GM19023 (cell line): ENCODE measurements at regions not wholly inside any gene's neighbourhood (a gene's known extent, or its start where the extent isn't known, plus 50 kb on each side); places are given as distances from the start of the nearest gene placed in this dataset.
A peak's percentile ranks its signal among the peaks of the same experiment; 100 is the strongest.

Experiments used
- ATAC-seq: cut with Tn5 transposase; IDR thresholded peaks from one replicate; pipeline ENCODE4 v1.9.1; 2021; ENCODE audit warnings: mild to moderate bottlenecking, moderate library complexity; ENCODE audit not compliant: unreplicated experiment

DNA sequence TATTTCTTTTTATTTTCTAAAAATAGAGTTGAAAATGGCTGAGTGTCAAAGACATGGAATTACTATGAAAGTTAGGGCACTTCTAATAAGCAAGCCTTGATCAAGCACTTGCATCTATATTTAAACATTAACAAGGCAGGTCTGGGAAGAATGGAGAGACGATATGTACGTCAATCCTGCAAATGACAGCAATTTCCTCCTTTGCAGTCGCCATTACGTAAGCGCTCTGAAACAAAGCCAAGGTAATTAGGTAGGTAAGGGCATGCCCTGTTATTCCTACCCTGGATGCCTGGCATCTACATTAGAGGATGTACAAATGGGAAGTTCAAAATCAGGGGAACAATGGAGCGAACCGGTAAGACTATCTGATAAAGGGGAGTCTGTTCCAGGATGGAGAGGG lies 664.0 kb upstream of the ARGLU1 start:
- no peak for ATAC-seq

DNA sequence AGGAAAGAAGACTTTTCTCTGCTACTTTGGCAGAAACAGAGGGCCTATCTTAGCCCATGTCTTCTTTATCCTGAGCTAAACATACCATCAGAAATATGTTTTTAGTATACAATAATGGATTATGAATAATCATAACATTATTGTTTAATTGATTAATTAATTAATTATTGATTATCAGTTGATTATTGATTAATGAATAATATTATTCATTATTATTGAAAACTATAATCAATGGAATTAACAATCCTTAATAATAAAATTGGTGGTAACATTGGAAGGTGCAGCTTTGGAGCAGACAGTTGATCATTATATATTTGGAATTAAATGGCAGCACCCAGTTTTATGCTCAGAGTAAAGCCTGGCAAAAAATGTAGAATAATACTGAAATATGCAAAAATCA lies 655.9 kb upstream of the ARGLU1 start:
- no peak for ATAC-seq

DNA sequence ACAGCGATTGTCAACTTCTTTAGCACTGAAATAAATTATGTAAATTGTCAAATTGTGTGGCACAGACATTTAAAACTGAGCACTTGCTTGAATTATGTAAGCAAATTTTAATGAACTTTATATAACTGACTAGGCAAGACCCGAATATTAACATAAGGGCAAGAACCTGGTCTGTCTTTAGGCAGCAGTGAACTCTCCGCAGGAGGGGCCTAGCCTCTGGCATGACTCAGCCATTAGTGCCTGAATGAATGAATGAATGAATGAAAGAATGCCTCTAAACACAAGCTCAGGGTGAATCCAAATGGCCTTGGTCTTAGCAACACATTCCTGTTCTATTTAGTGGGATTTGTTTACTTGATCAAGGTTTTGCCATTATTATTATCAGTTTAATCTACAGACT lies 654.7 kb upstream of the ARGLU1 start:
- ATAC-seq = no peak

DNA sequence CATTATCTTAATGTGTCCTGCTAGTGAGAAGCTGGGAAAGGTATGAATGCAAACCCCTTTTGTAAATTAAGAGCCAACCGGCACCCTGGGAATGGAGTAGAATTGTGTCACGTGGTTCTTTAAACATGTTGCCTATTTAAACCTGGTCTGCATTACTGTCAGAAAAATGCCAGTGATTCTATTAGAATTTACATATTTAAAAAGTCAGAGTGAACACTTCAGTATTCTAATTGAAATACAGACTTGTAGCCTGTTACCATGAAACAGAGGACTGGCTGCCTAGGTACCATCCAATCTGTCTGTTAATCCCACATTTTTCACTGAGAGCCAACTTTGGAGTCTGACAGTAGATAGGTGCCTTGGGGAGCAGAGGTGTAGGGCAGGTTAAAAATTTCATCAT lies 652.3 kb upstream of the ARGLU1 start:
- ATAC-seq = no peak

DNA sequence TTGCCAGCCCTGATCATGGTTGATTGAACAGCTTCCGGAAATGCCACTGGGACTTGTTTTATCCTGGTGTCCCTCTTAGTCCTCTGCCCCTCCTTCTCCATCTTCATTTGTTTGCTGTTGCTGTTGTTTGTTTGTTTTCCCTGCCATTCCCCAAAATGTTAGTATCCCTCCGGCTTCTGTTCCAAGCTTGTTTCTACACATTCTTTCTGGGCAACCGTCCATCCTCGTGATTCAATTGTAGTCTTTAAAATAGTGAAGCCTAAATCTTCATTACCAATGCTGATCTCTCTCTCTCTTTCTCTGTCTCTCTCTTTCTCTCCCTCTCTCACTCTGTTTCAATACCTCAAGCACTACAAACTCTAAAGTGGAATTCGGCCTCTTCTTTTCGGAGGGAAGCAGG lies 649.3 kb upstream of the ARGLU1 start:
- ATAC-seq = no peak

DNA sequence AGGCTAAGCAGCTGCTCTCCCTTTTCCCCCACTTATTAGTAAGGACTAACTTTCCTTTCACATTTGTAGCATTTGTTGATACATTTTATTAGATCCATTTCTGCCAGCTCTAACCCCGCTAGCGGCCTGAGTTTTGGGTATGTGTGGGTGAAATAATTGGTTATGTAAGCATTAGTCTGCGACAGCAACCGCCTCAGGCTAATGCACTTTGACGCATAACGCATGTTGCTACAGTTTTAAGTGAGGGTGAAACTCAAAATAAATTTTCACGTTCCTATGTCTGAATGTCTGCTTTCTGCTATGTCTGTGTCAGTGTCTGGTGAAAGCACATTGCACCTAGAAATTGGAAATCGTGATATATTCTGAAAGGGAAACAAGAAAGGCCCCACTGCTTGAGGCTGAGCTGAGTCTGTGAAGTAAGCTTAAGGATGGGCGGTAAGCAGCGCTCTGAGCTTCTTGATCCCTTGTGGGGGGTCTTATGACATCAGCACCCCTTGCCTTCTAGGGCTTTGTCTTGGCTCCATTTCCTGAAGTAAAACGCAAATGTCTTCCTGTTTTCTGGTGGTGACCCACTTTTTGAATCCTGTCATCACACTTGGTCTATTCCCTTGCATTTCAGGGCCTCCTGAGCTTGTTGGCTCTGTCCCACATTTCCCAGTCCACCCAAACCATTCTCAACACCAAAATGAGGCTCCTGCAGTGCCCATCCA lies 648.3 kb upstream of the ARGLU1 start:
- ATAC-seq = no peak

DNA sequence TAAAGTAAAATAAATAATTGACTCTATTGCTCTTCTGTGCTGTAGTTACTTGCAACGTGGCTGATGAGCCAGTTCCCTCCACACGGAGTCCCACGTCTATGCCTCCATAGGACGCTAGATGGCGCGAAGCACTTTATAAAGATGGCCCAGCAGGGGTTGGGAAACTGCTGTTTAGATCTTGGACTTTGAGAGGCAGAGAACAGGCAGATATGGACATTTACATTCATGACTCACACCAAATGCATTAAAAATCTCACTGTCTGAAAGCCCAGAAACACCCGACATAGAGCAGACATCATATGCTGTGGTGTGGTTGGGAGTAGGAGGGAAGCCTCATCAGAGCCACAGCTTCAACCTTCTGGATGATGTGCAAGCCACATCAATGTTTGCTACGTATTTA lies 643.1 kb upstream of the ARGLU1 start:
- ATAC-seq = peak; percentile 98

DNA sequence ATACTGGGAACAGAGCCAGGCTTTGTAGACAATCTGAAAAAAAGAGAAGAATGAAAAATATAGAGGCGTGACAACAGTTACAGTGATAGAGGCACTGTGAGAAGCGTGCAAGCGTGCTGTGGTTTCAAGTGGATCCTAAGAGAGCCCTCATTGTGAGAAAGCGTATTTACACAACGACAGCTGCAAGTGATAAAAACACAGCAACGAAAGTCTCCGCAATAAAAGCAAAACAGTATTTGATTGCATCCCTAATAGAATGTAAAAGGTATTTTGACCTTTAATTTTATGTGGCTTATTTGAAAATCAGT lies 642.7 kb upstream of the ARGLU1 start:
- no peak for ATAC-seq

DNA sequence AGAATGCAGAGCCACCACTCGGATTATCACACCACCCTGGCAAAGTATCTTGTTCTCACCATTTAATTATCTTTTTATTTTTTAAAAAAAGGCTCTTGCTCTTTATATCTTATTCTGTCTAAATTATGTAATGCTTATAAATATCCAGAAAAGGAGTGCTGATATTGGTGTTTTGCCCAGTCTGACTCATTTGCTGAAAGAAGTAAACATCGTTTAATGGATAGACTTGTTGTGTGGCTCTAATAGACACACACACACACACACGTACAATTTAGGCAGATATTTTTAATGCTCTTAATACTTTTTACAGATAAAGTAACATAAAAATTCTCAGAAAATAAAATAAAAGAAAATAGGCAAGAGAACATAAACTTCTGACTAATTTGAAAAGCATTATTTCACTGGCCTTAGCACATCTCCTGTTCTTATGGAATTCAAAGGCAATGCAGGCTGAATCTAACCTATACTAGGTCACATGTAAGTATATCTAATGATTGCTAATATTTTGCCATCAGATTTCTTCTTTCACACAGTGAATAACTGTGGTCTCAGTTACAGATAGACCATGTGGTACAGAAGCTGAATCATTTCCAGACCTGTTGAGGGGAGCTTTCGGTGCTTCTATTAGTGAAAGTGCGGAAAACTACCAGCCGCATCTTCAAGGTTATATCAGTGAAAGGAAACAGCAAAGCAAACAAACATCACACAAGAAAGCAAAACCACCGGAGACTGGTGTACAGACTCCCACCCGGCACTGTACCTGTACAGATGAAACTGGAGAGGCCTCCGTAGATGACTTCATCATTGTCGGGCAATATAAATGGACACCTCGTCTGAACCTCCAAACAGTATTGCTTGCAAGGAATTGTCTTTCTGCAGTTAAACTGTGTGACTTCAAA lies 642.1 kb upstream of the ARGLU1 start:
- ATAC-seq = no peak

DNA sequence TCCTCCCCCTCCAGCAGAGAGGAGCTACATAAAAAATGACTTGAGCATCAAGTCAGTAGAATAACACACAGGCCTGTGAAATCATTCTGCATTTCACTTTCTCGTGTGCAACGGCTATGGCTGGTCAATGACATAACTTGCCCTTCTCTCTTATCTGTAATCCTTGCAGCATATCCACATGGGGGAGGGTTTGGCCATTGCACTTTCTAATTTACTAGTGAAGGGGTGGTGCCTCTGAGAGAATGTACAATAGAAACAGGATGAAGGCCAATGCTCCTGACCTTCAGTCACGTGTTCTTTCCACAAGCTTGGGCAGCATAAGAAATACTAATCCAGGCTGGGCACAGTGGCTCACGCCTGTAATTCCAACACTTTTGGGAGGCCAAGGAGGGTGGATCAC lies 641.0 kb upstream of the ARGLU1 start:
- ATAC-seq = no peak

DNA sequence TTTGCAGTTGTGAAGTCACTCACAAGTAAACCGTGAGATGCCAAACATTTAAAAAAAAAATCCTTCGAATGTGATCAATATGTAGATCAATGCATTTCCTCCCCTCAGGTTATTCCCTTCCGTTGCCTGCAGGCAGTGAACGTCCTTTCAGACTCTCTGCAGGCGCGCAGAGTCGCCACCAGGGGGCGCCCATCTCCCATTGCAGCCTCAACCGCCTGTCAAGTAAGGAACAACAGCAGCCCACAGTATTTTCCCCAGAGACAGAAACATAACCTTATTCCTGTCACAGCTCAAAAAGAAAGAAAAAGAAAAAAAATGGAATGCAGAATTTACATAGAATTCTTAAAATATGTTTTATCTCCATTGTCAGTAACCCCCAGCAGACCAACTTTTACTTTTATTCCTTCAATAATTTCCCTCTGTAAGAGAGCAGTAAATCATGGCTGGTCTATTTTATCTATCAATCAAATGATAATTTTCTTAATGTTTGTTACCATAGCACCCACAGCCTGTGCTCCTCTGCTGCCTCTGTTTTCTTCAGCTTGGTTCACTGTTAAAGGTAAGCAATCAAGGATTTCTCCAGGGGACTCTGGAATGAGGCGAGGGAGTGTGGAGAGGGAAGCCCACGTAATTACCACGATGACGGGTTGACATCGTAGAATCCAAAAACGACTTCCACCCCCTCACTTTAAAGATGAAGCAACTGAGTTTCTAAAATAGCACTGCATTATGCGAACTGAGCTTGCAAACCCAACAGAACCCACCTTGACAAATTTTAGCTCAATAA lies 637.6 kb upstream of the ARGLU1 start:
- ATAC-seq = peak; percentile 93

DNA sequence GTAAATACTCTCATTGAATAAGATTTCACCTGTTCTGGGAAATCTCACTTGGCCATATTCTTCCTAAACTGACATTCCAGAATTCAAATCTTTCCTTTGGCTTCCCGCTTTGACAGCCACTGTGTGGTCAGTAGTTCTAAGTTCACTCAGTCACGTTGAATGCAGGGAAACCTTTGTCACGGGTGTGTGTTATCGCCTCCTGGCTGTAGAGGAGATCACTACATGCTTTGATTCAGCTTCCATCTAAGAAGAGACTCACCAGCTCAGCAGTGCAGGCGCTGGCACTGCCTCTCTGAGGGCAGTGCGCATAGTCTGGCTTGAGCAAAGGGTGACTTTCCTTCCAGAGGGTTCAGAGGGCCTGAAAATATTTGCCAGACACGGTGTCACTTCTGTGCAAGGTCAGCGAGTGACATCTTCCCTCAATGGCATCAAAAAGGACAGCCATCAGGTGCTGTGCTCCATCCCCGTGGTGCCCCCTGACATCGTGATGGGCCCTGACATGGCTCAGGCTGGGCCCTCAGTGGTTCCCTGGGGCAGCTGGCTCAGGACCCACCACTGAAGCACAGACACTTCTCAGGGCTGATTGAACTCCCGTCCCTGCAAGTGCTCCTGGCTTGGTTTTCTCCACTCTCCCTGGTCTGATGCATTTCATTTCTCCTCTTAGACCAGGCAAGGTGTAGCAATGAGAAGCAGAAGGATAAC lies 635.4 kb upstream of the ARGLU1 start:
- ATAC-seq = no peak

DNA sequence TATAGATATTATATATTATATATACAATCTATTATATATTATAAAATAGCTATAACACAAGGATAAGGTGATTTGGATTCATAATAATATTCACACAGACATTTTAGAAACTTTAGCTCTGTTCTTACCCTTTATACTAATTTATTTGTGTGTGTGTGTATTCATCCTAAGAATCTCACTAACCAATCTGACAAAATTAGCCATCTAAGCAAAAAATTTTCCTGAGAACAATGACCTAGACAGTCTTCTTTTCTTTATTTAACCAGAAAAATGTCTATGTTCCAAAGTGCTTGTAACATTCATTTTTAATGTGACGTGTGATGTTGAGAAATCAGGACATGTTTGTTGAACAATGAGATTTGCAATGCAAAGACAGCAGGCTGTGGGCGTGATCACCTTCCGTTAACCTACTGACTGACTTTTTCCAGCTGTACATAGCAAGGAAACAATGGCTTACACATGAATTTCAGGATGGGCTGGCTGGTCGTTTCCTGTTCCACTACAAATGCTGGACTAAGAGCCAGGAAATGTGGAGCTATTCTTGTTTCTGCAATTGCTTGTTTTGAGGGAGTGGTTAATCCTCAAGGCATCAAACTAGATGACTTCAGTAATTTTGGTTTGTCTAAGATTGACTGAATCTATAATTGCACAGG lies 634.6 kb upstream of the ARGLU1 start:
- ATAC-seq = no peak

DNA sequence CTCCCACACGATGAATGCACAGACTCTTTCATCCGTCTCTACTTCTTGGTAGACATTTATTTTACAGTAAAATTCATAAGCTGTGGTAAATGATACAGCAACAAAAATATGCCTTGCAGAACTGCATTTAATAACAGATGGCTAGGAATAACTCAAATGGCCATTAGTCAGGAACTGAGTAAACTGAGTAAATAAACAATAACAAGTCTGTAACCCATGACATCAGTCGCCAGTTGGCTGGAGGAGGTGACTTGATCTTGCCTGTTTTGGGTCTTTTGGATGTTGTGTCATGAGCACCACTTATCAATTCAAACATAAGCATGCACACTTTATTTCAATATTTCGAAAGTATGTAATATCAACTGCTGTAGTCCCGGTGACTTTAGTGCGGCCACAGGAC lies 632.6 kb upstream of the ARGLU1 start:
- ATAC-seq = no peak

DNA sequence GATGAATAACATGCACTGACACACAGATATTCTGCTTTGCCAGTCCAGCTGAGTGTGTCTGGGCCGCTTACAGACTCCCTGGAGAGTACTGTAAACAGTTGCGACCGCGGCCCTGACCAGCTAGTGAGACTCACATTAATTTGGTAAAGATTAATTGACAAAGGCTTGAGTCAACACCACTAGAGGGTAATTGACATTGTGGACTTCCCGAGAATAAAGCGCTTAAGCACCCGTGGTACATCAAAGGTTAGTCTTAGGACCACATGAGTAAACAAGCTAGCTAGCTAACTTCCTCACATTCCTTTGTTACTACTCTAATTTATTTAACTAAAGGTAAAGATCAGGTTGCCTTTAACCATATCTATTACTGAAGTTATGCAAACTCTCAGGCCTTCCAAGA lies 624.4 kb upstream of the ARGLU1 start:
- no peak for ATAC-seq

DNA sequence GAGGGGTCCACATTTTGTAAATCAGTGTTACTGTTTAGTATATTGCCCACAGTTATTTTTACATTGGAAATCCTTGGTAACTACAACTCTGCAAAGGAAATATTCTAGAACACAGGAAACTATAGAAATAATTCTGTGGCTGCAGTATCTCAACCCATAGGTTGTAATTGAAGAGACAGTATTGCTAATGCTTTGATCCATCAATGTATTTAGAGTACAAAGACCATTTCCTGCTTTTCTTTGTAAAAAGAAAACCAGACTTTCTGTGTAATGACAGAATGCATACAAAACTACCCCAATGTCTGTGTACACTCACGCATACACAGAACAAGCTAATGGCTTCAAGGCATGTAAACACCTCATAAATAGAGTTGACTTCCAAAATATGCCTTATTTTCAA lies 622.1 kb upstream of the ARGLU1 start:
- ATAC-seq = no peak

DNA sequence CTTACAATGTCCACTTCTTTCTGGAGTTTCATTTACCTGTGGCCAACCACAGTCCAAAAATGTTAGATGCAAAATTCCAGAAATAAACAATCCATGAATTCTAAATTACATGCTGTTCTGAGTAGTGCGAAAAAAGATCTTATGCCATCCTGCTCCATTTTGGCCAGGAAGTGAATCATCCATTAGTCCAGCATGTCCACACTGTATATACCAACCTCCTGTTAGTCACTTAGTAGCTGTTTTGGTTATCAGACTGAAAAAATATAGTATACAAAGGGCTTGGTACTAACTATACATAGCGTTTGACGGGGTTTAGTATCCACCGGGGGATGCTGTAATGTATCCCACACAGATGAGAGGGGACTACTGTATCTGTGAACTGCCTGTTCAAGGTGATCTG lies 618.0 kb upstream of the ARGLU1 start:
- ATAC-seq = no peak

DNA sequence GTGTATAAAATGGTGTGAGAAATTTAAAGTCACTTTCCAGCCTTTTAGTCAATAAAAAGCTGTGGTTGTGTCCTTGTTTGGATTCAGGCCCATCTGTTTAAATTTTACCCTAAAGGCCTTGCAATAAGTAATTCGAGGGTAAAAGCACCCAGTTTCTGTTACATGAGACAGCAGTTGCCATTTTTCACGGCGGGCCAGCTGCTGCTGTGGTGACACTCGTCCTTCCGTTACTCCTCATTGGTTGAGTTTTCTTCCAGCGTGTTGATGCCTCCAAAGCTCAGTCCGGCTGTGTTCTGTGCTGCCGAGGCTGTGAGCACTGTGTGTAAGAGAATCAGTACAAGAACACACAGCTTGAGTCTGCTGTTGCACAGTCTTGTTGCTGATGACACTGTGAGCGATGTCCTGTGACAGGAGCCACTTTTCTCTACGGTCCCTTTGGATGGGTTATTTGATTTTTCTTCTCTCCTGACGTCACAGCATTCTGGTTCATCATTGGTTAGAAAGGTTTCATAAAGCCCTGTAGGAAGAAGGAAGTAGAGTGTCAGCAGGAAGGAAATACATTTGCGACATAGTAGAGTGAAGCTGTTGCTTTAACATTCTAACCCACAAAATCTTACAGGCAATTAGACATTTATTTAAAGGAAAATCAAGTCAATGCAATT lies 602.5 kb upstream of the ARGLU1 start:
- no peak for ATAC-seq

DNA sequence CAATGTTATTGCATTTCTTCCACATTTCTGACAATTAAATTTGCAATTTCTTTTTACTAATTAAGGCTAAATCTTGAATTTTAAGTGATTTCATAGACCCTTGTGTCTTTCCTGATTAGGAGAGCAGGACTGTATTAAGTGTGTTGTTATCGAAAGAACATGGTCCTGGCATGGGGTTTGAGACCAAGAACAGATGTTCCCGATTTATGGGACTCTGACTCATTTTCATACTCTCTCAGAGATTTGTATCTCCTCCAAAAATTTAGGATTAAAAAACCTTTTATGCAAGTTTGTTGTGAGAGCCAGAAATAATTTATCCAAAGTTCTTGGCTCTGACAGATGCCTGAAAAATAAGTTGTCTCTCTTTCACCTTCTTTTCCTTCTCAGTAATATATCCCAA lies 589.3 kb upstream of the ARGLU1 start:
- ATAC-seq = no peak

DNA sequence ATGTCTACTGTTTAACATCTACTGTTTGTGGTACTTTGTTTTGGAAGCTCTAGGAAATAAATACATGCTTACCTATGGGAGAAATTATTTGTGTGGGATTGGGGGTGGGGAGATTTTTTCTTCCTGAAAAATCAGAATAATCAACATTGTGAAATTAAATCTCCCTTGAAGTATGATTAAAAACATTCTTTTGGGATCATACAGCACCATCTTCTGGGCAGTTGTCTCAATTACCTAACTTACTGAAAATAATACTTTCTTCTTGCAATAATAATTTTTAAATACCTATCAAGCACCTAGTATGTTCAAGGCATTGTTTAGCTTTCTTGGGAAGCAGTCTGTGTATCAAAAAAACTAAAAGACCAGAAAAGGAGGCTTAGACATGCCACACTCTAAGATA lies 576.5 kb upstream of the ARGLU1 start:
- ATAC-seq = no peak
